Mesenchymal stem cell (in vitro differentiated cells and primary cell): ENCODE measurements at regions not wholly inside any gene's neighbourhood (a gene's known extent, or its start where the extent isn't known, plus 50 kb on each side); places are given as distances from the start of the nearest gene placed in this dataset.

Experiments used
- DNase-seq: peaks from one replicate; pipeline ENCODE4 v3.0.0-alpha.2; 2013
- H2AFZ ChIP-seq: one replicate; pipeline ENCODE4 v1.6.1; 2013; ENCODE audit warnings: low read depth, mild to moderate bottlenecking, control low read depth, inconsistent platforms, low read length, moderate library complexity
- H2AK5ac ChIP-seq: 2 replicates; pipeline ENCODE4 v1.6.1; 2013; ENCODE audit warnings: low read length, moderate library complexity, mild to moderate bottlenecking, inconsistent platforms; ENCODE audit not compliant: severe bottlenecking
- H2BK120ac ChIP-seq: one replicate; pipeline ENCODE4 v1.6.1; 2013; ENCODE audit warnings: low read depth, mild to moderate bottlenecking, inconsistent platforms, low read length, moderate library complexity
- H2BK12ac ChIP-seq, 2 experiments: one replicate each; pipeline ENCODE4 v1.6.1; 2013; ENCODE audit warnings: inconsistent platforms in 2 of 2, low read length in 2 of 2, mild to moderate bottlenecking in 2 of 2, moderate library complexity in 2 of 2, control low read depth in 1 of 2
- H2BK15ac ChIP-seq: one replicate; pipeline ENCODE4 v1.6.1; 2013; ENCODE audit warnings: mild to moderate bottlenecking, low read depth, inconsistent platforms; ENCODE audit not compliant: poor library complexity, severe bottlenecking
- H2BK5ac ChIP-seq: 2 replicates; pipeline ENCODE4 v1.6.1; 2013; ENCODE audit warnings: low read depth, mild to moderate bottlenecking, low read length, control low read depth, inconsistent platforms; ENCODE audit not compliant: poor library complexity, severe bottlenecking
- H3K14ac ChIP-seq, 2 experiments: one replicate each; pipeline ENCODE4 v1.6.1; 2013; ENCODE audit warnings: inconsistent platforms in 2 of 2, low read length in 2 of 2, control low read depth in 1 of 2, mild to moderate bottlenecking in 1 of 2, moderate library complexity in 1 of 2
- H3K18ac ChIP-seq, 2 experiments: one replicate each; pipeline ENCODE4 v1.6.1; 2013; ENCODE audit warnings: inconsistent platforms in 2 of 2, low read length in 2 of 2, control low read depth in 1 of 2, low read depth in 1 of 2, mild to moderate bottlenecking in 1 of 2
- H3K23ac ChIP-seq, 2 experiments: one replicate each; pipeline ENCODE4 v1.6.1; 2013; ENCODE audit warnings: inconsistent platforms in 2 of 2, low read length in 2 of 2, mild to moderate bottlenecking in 2 of 2, moderate library complexity in 2 of 2, control low read depth in 1 of 2
- H3K27ac ChIP-seq: 2 replicates; pipeline ENCODE4 v1.5.1; 2013; ENCODE audit warnings: mild to moderate bottlenecking, moderate library complexity, low read length, control low read depth, inconsistent platforms; ENCODE audit not compliant: poor library complexity, severe bottlenecking
- H3K27me3 ChIP-seq, 2 experiments: 2 replicates each; pipeline versions ENCODE4 v1.6.1 to v1.7.0; 2013; ENCODE audit warnings: low read length in 2 of 2, mild to moderate bottlenecking in 2 of 2, moderate library complexity in 2 of 2, control low read depth in 1 of 2, inconsistent platforms in 1 of 2; ENCODE audit not compliant: control insufficient read depth in 1 of 2, insufficient read depth in 1 of 2
- H3K36me3 ChIP-seq, 2 experiments: 2 replicates each; pipeline versions ENCODE4 v1.6.1 to v1.7.0; 2013; ENCODE audit warnings: low read length in 2 of 2, control low read depth in 1 of 2, inconsistent platforms in 1 of 2, low read depth in 1 of 2, mild to moderate bottlenecking in 1 of 2; ENCODE audit not compliant: insufficient read depth in 2 of 2, control insufficient read depth in 1 of 2
- H3K4ac ChIP-seq, 2 experiments: one replicate each; pipeline ENCODE4 v1.6.1; 2013; ENCODE audit warnings: inconsistent platforms in 2 of 2, low read length in 2 of 2, mild to moderate bottlenecking in 2 of 2, moderate library complexity in 2 of 2, control low read depth in 1 of 2, low read depth in 1 of 2
- H3K4me1 ChIP-seq: 2 replicates; pipeline ENCODE4 v1.6.1; 2013; ENCODE audit warnings: low read depth, low read length, control low read depth; ENCODE audit not compliant: control insufficient read depth, insufficient read depth
- H3K4me2 ChIP-seq: 2 replicates; pipeline ENCODE4 v1.6.1; 2013; ENCODE audit warnings: low read length, mild to moderate bottlenecking, inconsistent platforms; ENCODE audit not compliant: poor library complexity, severe bottlenecking
- H3K4me3 ChIP-seq, 2 experiments: 2 replicates each; pipeline versions ENCODE4 v1.5.1 to v1.7.0; 2013; ENCODE audit warnings: low read length in 2 of 2, mild to moderate bottlenecking in 2 of 2, control low read depth in 1 of 2, low read depth in 1 of 2; ENCODE audit not compliant: insufficient read depth in 1 of 2
- H3K79me1 ChIP-seq: replicated peaks from 2 replicates; pipeline ENCODE4 v1.6.1; 2013; ENCODE audit warnings: mild to moderate bottlenecking, control low read depth, low read length, inconsistent platforms; ENCODE audit not compliant: poor library complexity, severe bottlenecking
- H3K9ac ChIP-seq: 2 replicates; pipeline ENCODE4 v1.7.0; 2013; ENCODE audit warnings: mild to moderate bottlenecking, low read length, moderate library complexity
- H3K9me3 ChIP-seq: 2 replicates; pipeline ENCODE4 v1.7.0; 2013; ENCODE audit warnings: mild to moderate bottlenecking, low read length; ENCODE audit not compliant: control insufficient read depth
- H4K8ac ChIP-seq: one replicate; pipeline ENCODE4 v1.6.1; 2013; ENCODE audit warnings: inconsistent platforms, mild to moderate bottlenecking, low read length, moderate library complexity
- H4K91ac ChIP-seq: one replicate; pipeline ENCODE4 v1.6.1; 2013; ENCODE audit warnings: mild to moderate bottlenecking, low read length, inconsistent platforms
- WGBS: methylation state at CpG from one replicate; pipeline ENCODE4 v1.1.7; 2013; ENCODE audit warnings: mixed read lengths; 5-methylcytosine and 5-hydroxymethylcytosine counted together

- 30% methylated on average over 26 of the region's 34 CpGs for WGBS
- Histone ChIP-seq H2AK5ac (no peak overlapping the region), H3K4me1 (no peaks in the 10 kb centered on the region), H3K4me3 (peak overlapping the region in 1 of 2 experiments; percentile 72), H3K14ac (no peak overlapping the region), H4K91ac (no peak overlapping the region), H3K27ac (no peak overlapping the region), H3K9me3 (no peaks in the 10 kb centered on the region), H2BK5ac (no peak overlapping the region), H4K8ac (no peak overlapping the region), H3K4me2 (no peak overlapping the region), H3K9ac (peak overlapping the region; percentile 54), H3K79me1 (no peaks in the 10 kb centered on the region), H2AFZ (no peak overlapping the region), H2BK12ac (no peak overlapping the region), H2BK15ac (no peak overlapping the region), H3K27me3 (peaks cover 62 to 71% of the 10 kb centered on the region in 2 experiments), H3K36me3 (no peaks in the 10 kb centered on the region), H2BK120ac (no peak overlapping the region), H3K4ac (no peak overlapping the region), H3K18ac (no peak overlapping the region), H3K23ac (no peak overlapping the region)
- DNase-seq, result no peak
Measured at GRCh38 chr3:184491867-184492615, 69.5 kb upstream of the EPHB3 start.

GRCh38 chr3:184496933-184497332 lies 64.7 kb upstream of the EPHB3 start:
- Histone ChIP-seq H3K4ac (no peak overlapping the region), H3K9me3 (peaks cover under 1% of the 10 kb centered on the region), H3K4me3 (no peak overlapping the region), H3K79me1 (no peaks in the 10 kb centered on the region), H3K4me1 (no peaks in the 10 kb centered on the region), H4K91ac (no peak overlapping the region), H3K18ac (no peak overlapping the region), H2AFZ (no peak overlapping the region), H3K27me3 (peaks cover 46 to 49% of the 10 kb centered on the region in 2 experiments), H3K23ac (no peak overlapping the region), H2BK15ac (no peak overlapping the region), H3K4me2 (no peak overlapping the region), H3K9ac (no peak overlapping the region), H2BK120ac (no peak overlapping the region), H4K8ac (no peak overlapping the region), H3K14ac (no peak overlapping the region), H2BK12ac (no peak overlapping the region), H3K36me3 (no peaks in the 10 kb centered on the region), H2AK5ac (no peak overlapping the region), H3K27ac (no peak overlapping the region), H2BK5ac (no peak overlapping the region)
- 96% methylated on average over 3 of the region's 3 CpGs for WGBS
- no peak for DNase-seq

- 81% methylated on average over 2 of the region's 2 CpGs for WGBS
- no peak overlapping the region for H3K4me2 ChIP-seq
- no peak overlapping the region for H2AFZ ChIP-seq
Measured at GRCh38 chr3:184497804-184498203, 63.8 kb upstream of the EPHB3 start.

GRCh38 chr3:184498986-184499606 lies 62.5 kb upstream of the EPHB3 start:
- no peak overlapping the region for H2BK15ac ChIP-seq
- DNase-seq, result no peak
- no peak overlapping the region for H3K4me3 ChIP-seq
- peaks cover 29 to 30% of the 10 kb centered on the region in 2 experiments for H3K27me3 ChIP-seq
- H3K18ac ChIP-seq, result no peak overlapping the region
- no peak overlapping the region for H2BK120ac ChIP-seq
- H3K36me3 ChIP-seq, result no peaks in the 10 kb centered on the region
- H3K4ac ChIP-seq, result no peak overlapping the region
- no peak overlapping the region for H3K9ac ChIP-seq
- H3K23ac ChIP-seq, result no peak overlapping the region
- H2BK12ac ChIP-seq, result no peak overlapping the region
- H4K91ac ChIP-seq, result no peak overlapping the region
- no peak overlapping the region for H3K27ac ChIP-seq
- no peaks in the 10 kb centered on the region for H3K4me1 ChIP-seq
- no peak overlapping the region for H2BK5ac ChIP-seq
- no peak overlapping the region for H3K14ac ChIP-seq
- H3K9me3 ChIP-seq, result peaks cover 7% of the 10 kb centered on the region
- no peak overlapping the region for H2AK5ac ChIP-seq
- no peak overlapping the region for H4K8ac ChIP-seq
- 77% methylated on average over 11 of the region's 12 CpGs for WGBS
- H3K79me1 ChIP-seq, result no peaks in the 10 kb centered on the region
- no peak overlapping the region for H3K4me2 ChIP-seq
- H2AFZ ChIP-seq, result no peak overlapping the region

More at GRCh38 chr3:184497804-184498203, 63.8 kb upstream of the EPHB3 start:
- no peak overlapping the region for H3K4ac ChIP-seq
- H3K9ac ChIP-seq, result no peak overlapping the region
- no peak overlapping the region for H3K18ac ChIP-seq
- H2BK15ac ChIP-seq, result no peak overlapping the region
- H3K36me3 ChIP-seq, result no peaks in the 10 kb centered on the region
- H4K91ac ChIP-seq, result no peak overlapping the region
- no peaks in the 10 kb centered on the region for H3K79me1 ChIP-seq
- no peak for DNase-seq
- H3K4me3 ChIP-seq, result no peak overlapping the region
- no peak overlapping the region for H2BK5ac ChIP-seq
- no peak overlapping the region for H2BK12ac ChIP-seq
- peaks cover 41 to 42% of the 10 kb centered on the region in 2 experiments for H3K27me3 ChIP-seq
- peaks cover 7% of the 10 kb centered on the region for H3K9me3 ChIP-seq
- no peak overlapping the region for H3K14ac ChIP-seq
- no peak overlapping the region for H2AK5ac ChIP-seq
- no peak overlapping the region for H3K23ac ChIP-seq
- H4K8ac ChIP-seq, result no peak overlapping the region
- H3K4me1 ChIP-seq, result no peaks in the 10 kb centered on the region
- H2BK120ac ChIP-seq, result no peak overlapping the region
- no peak overlapping the region for H3K27ac ChIP-seq
